Glomerular endothelial cell (primary cell): ENCODE measurements at regions not wholly inside any gene's neighbourhood (a gene's known extent, or its start where the extent isn't known, plus 50 kb on each side); places are given as distances from the start of the nearest gene placed in this dataset.
"Not testable (repeated sequence)": the region's sequence is repeated elsewhere in the genome, so short reads cannot be mapped to it uniquely, and the experiment has no call there.

ENCODE experiments used
- DNase-seq: peaks from one replicate; pipeline ENCODE4 v3.0.0-alpha.2; 2011; ENCODE audit warnings: low read depth, low spot score; ENCODE audit errors: extremely low read depth

DNA sequence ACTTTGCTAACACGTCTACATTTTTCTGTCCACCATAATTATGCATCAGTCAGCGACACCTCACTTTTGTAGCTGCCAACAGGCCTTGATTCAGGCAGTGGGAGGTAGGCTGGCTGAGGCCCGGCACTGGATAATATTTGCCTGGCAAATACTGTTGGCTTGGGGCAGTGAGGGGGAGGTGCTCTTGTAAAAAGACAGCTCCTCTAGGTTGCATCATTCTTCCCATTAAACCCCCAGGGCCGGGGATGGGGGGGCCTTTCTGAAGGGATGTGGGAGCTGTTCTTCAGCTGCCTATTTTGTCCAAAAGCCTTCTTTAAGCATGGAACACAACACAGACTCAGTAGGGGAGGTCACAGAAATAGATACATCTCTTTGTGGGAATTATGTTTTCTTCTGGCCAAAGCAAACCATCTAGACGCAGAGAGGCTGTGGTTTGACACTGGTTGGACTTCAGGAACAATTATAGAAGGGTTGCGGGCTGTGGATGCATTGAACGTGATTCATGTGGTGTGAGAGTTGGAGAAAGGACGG is 338.3 kb upstream of the NT5E start:
- DNase-seq = no peak

- no peak for DNase-seq
Observed at GRCh38 chr6:85110943-85111342, 338.9 kb upstream of the NT5E start.

GRCh38 chr6:85107701-85108100 is 342.2 kb upstream of the NT5E start:
- no peak for DNase-seq

DNA sequence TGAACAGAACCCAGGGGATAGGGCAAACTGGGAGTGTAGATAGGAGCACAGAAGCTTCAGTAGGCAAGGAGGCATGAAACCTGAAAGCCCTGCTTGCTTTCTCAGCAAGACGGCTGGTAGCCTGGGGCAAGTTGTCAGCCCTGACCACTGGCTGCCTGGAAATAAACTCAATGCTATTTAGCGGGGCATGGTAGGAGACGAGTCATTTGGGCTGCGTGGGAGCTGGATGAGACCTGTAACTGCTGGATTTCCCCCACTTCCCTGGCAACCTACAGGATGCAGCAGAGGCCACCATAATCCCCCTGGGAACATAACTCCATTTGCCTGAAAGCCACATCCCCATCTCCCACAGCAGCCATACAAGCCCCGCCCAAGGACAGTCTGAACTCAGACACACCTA is 332.6 kb upstream of the TBX18 start:
- DNase-seq = no peak

DNA sequence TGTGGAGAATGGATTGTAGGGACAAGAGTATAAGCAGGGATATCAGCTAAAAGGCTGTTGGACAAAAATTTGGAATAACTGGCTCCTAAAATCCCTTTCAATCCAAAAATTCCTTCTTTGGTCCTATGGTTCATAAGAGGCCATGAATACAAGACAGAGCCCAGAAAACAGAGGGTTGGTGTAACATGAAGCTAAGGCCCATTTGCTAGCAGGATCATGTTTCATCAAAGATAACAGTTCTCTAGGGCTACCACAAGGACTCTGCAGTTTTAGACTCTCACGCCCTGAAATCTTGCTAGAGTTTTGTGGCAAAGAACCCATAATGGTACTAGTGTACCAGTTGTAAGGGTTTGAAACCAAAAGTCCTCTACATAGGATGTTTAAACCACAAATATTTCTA is 327.8 kb upstream of the TBX18 start:
- DNase-seq = no peak

GRCh38 chr6:85089255-85089654 is 324.9 kb upstream of the TBX18 start:
- no peak for DNase-seq

DNA sequence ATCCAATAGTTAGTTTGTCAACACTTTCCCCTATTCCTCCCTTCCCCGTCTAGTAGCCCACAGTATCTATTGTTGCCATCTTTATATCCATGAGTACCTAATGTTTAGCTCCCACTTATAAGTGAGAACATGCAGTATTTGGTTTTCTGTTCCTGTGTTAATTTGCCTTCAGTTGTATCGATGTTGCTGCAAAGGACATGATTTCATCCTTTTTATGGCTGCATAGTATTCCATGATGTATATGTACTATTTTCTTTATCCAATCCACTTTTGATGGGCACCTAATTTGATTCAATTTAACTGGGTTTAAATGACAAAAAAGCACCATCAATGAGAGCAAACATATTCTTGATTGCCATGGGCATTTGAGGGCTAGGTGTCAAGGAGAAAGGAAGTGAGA is 321.5 kb upstream of the TBX18 start:
- no peak for DNase-seq

- DNase-seq = no peak
Observed at GRCh38 chr6:85081102-85081501, 316.7 kb upstream of the TBX18 start.

DNA sequence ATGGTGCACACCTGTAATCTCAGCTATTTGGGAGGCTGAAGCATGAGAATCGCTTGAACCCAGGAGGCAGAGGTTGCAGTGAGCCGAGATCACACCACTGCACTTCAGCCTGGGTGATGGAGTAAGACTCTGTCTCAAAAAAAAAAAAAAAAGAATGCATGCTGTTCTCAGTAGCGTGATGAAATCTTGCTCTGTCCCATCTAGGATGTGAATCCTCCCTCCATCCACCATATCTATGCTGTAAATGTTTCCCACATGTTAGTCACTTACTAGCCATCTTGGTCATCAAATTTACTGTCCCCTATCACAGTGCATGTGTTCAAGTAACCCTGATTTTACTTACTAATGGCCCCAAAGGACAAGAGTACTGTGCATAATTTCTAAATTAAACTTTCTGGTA is 315.4 kb upstream of the TBX18 start:
- DNase-seq = no peak

DNA sequence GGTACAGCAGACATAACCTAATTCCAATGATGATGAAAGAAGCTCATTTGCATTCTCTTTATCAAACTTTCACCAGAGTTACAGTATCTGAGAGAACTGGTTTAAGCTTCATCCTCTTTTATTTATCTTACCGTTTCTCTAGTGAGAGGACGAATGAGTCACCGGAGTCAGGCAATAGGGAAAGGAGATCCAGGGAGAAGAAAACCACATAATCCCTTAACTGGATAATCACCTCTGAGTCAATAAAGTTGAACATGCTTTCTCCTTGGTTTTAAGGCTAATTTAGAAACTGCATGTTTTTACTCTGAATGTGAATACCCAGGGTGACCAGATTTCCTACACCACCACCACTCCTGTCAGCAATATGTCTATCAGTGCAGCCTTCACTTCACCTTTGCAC is 313.7 kb upstream of the TBX18 start:
- no peak for DNase-seq

DNA sequence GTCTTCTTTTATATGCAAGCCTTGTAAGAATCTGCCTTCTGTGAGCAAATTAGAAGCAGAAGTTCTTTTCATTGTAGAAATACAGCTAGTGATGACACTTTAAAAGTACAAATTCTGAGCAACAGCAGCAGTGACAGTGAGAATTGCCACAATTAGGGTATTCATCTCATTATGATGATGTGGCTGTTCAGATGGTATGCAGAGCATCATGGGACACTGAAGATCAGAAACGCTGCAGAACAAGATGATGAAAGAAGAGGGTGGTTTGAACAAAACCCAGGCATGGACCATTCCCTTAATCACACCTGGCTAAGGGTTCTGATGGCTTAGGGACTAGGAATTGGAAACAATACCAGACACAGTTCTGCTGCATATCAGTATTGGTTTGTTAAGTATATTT is 312.7 kb upstream of the TBX18 start:
- no peak for DNase-seq

DNA sequence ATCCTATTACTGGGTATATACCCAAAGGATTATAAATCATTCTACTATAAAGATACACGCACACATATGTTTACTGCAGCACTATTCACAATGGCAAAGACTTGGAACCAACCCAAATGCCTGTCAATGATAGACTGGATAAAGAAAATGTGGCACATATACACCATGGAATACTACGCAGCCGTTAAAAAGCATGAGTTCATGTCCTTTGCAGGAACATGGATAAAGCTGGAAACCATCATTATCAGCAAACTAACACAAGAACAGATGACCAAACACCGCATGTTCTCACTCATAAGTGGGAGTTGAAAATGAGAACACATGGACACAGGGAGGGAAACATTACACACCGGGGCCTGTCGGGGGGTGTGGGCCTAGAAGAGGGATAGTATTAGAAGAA is 307.4 kb upstream of the TBX18 start:
- not testable (repeated sequence) for DNase-seq

- no peak for DNase-seq
Observed at GRCh38 chr6:85069577-85069976, 305.2 kb upstream of the TBX18 start.

GRCh38 chr6:85068221-85068620 is 303.8 kb upstream of the TBX18 start:
- DNase-seq = no peak

- DNase-seq = no peak
Observed at GRCh38 chr6:85066266-85066665, 301.9 kb upstream of the TBX18 start.

GRCh38 chr6:85065831-85066230 is 301.4 kb upstream of the TBX18 start:
- no peak for DNase-seq

DNA sequence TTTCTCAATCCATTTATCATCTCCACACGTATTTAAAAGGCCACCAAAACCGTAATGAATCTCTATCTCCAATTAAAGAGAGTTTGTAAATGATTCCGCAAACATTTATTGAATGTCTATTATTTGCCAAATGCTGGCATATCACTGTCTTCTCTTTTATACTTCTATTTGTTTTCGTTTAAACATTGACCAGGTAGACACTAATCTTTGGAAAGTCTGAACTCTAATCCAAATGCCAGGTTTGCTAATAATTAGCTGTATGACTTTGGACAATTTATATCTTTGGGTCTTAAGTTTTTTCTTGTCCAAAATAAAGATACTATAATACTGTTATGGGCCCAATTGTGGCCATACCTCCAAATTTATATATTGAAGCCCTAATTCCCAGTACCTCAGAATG is 299.2 kb upstream of the TBX18 start:
- DNase-seq = no peak

- no peak for DNase-seq
Observed at GRCh38 chr6:85062884-85063283, 298.5 kb upstream of the TBX18 start.

- no peak for DNase-seq
Observed at GRCh38 chr6:85058806-85059205, 294.4 kb upstream of the TBX18 start.

- no peak for DNase-seq
Observed at GRCh38 chr6:85050149-85050548, 285.8 kb upstream of the TBX18 start.

DNA sequence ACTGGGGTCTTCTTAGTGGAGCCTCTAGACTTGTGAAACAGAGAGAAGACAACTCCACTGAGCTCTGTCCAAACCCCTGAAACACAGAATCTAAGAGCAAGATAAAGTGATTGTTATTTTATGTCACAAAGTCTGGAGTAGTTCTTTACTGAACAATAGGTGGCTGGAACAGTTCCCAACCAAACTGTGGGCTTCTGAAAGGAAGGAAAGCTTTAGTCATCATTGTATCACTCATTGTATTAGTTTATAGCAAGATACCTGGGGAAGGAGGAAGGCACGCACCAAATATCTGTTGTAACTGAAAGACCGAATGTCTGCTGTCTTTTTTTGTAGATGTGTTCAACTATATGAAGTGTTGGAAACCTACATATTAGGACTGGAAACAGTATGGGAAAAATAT is 284.9 kb upstream of the TBX18 start:
- no peak for DNase-seq

DNA sequence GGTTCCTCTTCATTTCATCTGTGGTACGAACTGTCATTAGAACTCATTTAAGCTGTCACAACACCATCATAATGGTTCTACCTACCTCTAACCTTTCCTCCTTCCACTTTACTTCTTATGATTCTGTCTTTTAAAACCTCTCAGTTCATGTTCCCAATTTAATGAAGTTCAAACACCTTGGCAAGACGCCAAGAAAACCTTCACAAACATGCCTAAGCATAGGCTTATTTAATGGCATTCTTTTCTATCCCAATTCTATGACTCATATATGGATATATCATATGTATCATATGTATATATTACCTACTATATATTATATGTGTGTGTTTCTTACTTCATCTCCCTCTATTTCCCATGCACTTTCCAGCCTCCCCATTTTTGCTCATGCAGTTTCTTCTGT is 283.4 kb upstream of the TBX18 start:
- DNase-seq = no peak

DNA sequence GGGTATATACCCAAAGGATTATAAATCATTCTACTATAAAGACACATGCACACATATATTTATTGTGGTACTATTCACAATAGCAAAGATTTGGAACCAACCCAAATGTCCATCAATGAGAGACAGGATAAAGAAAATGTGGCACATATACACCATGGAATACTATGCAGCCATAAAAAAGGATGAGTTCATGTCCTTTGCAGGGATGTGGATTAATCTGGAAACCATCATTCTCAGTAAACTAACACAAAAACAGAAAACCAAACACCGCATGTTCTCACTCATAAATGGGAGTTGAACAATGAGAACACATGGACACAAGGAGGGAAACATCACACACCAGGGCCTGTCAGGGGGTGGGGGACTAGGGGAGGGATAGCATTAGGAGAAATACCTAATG is 281.4 kb upstream of the TBX18 start:
- DNase-seq = not testable (repeated sequence)

GRCh38 chr6:85044361-85044760 is 280.0 kb upstream of the TBX18 start:
- no peak for DNase-seq
